OCI-LY3 (cell line): ENCODE measurements at regions not wholly inside any gene's neighbourhood (a gene's known extent, or its start where the extent isn't known, plus 50 kb on each side); places are given as distances from the start of the nearest gene placed in this dataset.
"Not testable (repeated sequence)": the region's sequence is repeated elsewhere in the genome, so short reads cannot be mapped to it uniquely, and the experiment has no call there.

Source experiments
- H2AFZ ChIP-seq: fragments of 200-600, 300-600 bp; shearing (Covaris generic); 2 replicates; pipeline ENCODE4 v1.6.0; 2014; ENCODE audit warnings: antibody characterized with exemption, low read depth, low read length
- H3K27ac ChIP-seq: fragments of 200-600, 300-600 bp; sonication (generic); 2 replicates; pipeline ENCODE4 v1.5.1; 2014; ENCODE audit warnings: mild to moderate bottlenecking, low read length, moderate library complexity, mixed read lengths
- H3K27me3 ChIP-seq: fragments of 200-600, 300-600 bp; sonication (generic); 2 replicates; pipeline ENCODE4 v1.6.1; 2014; ENCODE audit warnings: low read depth, low read length, mixed read lengths
- H3K36me3 ChIP-seq: fragments of 200-600, 300-600 bp; sonication (generic); replicated peaks from 2 replicates; pipeline ENCODE3; 2014; ENCODE audit warnings: low read depth, low read length, mixed read lengths
- H3K4me1 ChIP-seq: fragments of 300-600, 200-600 bp; sonication (generic); 2 replicates; pipeline ENCODE4 v1.6.1; 2014; ENCODE audit warnings: low read length, mixed read lengths
- H3K4me2 ChIP-seq: fragments of 200-600, 300-600 bp; sonication (generic); 2 replicates; pipeline ENCODE4 v1.6.1; 2014; ENCODE audit warnings: low read length, mixed read lengths
- H3K4me3 ChIP-seq: fragments of 300-600, 200-600 bp; sonication (generic); 2 replicates; pipeline ENCODE4 v1.5.1; 2014; ENCODE audit warnings: antibody characterized with exemption, mild to moderate bottlenecking, low read length, moderate library complexity
- H3K79me2 ChIP-seq: fragments of 300-600, 200-600 bp; shearing (Covaris generic); 2 replicates; pipeline ENCODE4 v1.6.1; 2014; ENCODE audit warnings: mild to moderate bottlenecking, low read length, mixed read lengths
- H3K9ac ChIP-seq: fragments of 300-600, 200-600 bp; shearing (Covaris generic); 2 replicates; pipeline ENCODE4 v1.6.0; 2014; ENCODE audit warnings: mild to moderate bottlenecking, low read length, moderate library complexity
- H3K9me3 ChIP-seq: fragments of 200-600, 300-600 bp; shearing (Covaris generic); 2 replicates; pipeline ENCODE4 v1.6.1; 2014; ENCODE audit warnings: low read length, mixed read lengths; ENCODE audit not compliant: insufficient read depth
- H4K20me1 ChIP-seq: fragments of 200-600, 300-600 bp; sonication (generic); 2 replicates; pipeline ENCODE4 v1.6.1; 2016; ENCODE audit warnings: low read length, mixed read lengths; ENCODE audit not compliant: insufficient read depth
- EZH2phosphoT487 ChIP-seq: fragments of 200-600 bp; shearing (Covaris generic); IDR thresholded peaks from 2 replicates; pipeline ENCODE4 v1.6.1; 2018; ENCODE audit warnings: antibody characterized with exemption, mixed run types, low read depth
- TF ChIP-seq, protein P1 (sequence below): fragments of 200-600, 300-600 bp; sonication (generic); IDR thresholded peaks from 2 replicates; pipeline ENCODE4 v1.5.1; 2014; ENCODE audit warnings: antibody characterized with exemption, low read length, low read depth

DNA sequence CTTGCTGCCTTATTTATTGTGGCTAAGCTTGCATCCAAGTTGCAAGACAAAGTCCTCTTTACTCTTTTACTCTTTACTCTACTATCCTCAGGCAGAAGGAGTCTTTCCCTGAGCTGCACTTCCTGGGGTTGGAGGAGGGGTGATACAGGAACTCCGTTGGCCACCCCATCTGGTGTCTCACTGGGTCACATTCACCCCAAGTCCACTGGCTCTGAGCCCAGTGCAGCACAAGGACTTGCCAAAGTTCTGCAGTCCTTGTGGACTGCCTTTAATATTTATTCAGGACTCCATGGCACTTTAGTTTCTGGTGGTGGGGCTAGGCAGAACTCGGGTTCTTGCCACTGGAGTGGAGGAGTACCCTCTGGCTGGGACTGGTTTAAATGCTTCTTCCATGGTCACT is 165.4 kb upstream of the KCNH8 start:
- no peak overlapping the region for H3K27ac ChIP-seq
- no peaks in the 10 kb centered on the region for H4K20me1 ChIP-seq
- no peak overlapping the region for H2AFZ ChIP-seq
- H3K27me3 ChIP-seq: no peaks in the 10 kb centered on the region
- H3K9me3 ChIP-seq: no peaks in the 10 kb centered on the region
- no peak overlapping the region for H3K4me3 ChIP-seq
- H3K4me2 ChIP-seq: no peak overlapping the region
- H3K79me2 ChIP-seq: no peaks in the 10 kb centered on the region
- no peaks in the 10 kb centered on the region for H3K4me1 ChIP-seq
- TF ChIP-seq, protein P1, sequence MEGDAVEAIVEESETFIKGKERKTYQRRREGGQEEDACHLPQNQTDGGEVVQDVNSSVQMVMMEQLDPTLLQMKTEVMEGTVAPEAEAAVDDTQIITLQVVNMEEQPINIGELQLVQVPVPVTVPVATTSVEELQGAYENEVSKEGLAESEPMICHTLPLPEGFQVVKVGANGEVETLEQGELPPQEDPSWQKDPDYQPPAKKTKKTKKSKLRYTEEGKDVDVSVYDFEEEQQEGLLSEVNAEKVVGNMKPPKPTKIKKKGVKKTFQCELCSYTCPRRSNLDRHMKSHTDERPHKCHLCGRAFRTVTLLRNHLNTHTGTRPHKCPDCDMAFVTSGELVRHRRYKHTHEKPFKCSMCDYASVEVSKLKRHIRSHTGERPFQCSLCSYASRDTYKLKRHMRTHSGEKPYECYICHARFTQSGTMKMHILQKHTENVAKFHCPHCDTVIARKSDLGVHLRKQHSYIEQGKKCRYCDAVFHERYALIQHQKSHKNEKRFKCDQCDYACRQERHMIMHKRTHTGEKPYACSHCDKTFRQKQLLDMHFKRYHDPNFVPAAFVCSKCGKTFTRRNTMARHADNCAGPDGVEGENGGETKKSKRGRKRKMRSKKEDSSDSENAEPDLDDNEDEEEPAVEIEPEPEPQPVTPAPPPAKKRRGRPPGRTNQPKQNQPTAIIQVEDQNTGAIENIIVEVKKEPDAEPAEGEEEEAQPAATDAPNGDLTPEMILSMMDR: no peak
- TF ChIP-seq EZH2phosphoT487: no peak
- H3K9ac ChIP-seq: no peak overlapping the region
- H3K36me3 ChIP-seq: no peaks in the 10 kb centered on the region

DNA sequence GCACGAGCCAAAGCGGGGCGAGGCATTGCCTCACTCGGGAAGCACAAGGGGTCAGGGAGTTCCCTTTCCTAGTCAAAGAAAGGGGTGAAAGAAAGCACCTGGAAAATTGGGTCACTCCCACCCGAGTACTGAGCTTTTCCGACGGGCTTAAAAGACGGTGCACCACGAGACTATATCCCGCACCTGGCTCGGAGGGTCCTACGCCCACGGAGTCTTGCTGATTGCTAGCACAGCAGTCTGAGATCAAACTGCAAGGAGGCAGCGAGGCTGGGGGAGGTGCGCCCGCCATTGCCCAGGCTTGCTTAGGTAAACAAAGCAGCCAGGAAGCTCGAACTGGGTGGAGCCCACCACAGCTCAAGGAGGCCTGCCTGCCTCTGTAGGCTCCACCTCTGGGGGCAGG is 172.2 kb upstream of the KCNH8 start:
- not testable (repeated sequence) for H3K4me3 ChIP-seq, H3K27ac ChIP-seq, H4K20me1 ChIP-seq, H3K9ac ChIP-seq, H3K36me3 ChIP-seq, H3K79me2 ChIP-seq, H2AFZ ChIP-seq, H3K4me2 ChIP-seq, H3K4me1 ChIP-seq, H3K27me3 ChIP-seq, H3K9me3 ChIP-seq

DNA sequence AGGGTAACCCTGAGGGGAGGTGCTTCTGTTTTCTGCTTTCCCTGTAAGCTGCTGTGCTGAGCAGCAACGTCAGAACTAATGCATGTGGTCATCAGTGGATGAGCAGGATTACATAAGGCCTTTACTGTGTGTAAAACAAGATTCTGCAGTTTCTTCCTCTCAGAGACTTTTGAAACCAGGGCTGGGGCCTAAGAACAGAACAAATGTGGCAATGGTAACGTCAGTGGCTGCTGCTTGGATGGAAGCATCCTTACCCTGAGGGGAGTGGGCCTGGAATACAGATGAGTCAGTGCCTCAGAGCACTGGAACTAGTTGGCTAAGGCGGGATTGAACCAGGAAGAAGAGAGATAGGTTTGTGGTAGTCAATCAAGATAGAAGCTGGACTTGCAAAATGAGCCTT is 180.2 kb upstream of the KCNH8 start:
- no peak for TF ChIP-seq EZH2phosphoT487
- TF ChIP-seq, protein P1: no peak
- Histone ChIP-seq H3K79me2 (no peaks in the 10 kb centered on the region), H3K36me3 (no peaks in the 10 kb centered on the region), H3K9me3 (no peaks in the 10 kb centered on the region), H2AFZ (no peak overlapping the region), H3K9ac (no peak overlapping the region), H3K4me1 (no peaks in the 10 kb centered on the region), H4K20me1 (no peaks in the 10 kb centered on the region), H3K4me3 (no peak overlapping the region), H3K27me3 (no peaks in the 10 kb centered on the region), H3K27ac (no peak overlapping the region), H3K4me2 (no peak overlapping the region)

DNA sequence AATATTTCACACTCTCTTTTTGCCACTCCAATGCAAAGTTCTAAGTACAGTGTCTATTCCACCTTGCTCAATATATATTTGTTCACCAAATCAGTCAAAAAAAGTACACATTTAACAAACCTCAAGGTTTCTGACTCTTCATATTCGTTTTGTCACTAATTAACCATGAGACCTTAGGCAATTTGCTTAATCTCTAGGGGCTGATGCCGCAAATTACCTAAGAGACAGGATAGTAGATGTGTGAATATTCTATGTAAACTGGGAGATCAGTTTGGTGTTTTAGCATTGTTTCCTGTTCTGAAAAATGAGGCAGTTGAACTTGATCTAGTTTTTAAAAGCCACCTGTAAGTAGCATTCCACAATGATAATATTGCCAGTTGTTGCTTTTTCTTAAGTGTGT is 182.5 kb upstream of the KCNH8 start:
- Histone ChIP-seq H3K4me3 (no peak overlapping the region), H3K27me3 (no peaks in the 10 kb centered on the region), H3K4me1 (no peaks in the 10 kb centered on the region), H3K4me2 (no peak overlapping the region), H2AFZ (no peak overlapping the region), H4K20me1 (no peaks in the 10 kb centered on the region), H3K9ac (no peak overlapping the region), H3K36me3 (no peaks in the 10 kb centered on the region), H3K9me3 (no peaks in the 10 kb centered on the region), H3K27ac (no peak overlapping the region), H3K79me2 (no peaks in the 10 kb centered on the region)
- TF ChIP-seq EZH2phosphoT487: no peak
- TF ChIP-seq, protein P1: no peak

DNA sequence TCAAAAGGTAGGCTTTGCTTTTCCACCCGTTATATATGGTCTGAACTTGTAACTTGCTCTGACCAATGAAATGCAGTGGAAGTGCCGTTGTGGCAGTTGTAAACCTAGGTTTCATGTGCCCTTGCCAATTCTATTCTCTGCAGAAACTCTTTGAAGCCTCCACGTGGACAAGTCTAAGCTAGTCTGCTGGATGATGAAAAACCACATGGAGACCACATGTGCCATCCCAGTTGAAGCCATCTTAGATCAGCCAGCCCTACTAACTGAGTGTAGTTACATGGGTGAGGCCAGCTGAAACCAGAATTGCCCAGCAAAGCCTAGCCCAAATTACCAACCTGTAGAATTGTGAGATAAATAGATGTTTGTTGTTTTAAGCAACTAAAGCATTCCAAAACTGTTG is 183.7 kb upstream of the KCNH8 start:
- Histone ChIP-seq H3K4me2 (no peak overlapping the region), H3K9ac (no peak overlapping the region), H3K4me1 (no peaks in the 10 kb centered on the region), H3K27ac (no peak overlapping the region), H3K4me3 (no peak overlapping the region), H3K79me2 (no peaks in the 10 kb centered on the region), H2AFZ (no peak overlapping the region), H3K9me3 (no peaks in the 10 kb centered on the region), H3K36me3 (no peaks in the 10 kb centered on the region), H3K27me3 (no peaks in the 10 kb centered on the region), H4K20me1 (no peaks in the 10 kb centered on the region)
- TF ChIP-seq, protein P1: no peak
- TF ChIP-seq EZH2phosphoT487: no peak
